CD4-positive, alpha-beta T cell treated with Interleukin-17A for 4 hours (primary cell): ENCODE measurements at regions not wholly inside any gene's neighbourhood (a gene's known extent, or its start where the extent isn't known, plus 50 kb on each side); places are given as distances from the start of the nearest gene placed in this dataset.

Source experiments
- DNase-seq: peaks from one replicate; pipeline ENCODE4 v3.0.0-alpha.2; 2020; ENCODE audit warnings: mixed read lengths

DNA sequence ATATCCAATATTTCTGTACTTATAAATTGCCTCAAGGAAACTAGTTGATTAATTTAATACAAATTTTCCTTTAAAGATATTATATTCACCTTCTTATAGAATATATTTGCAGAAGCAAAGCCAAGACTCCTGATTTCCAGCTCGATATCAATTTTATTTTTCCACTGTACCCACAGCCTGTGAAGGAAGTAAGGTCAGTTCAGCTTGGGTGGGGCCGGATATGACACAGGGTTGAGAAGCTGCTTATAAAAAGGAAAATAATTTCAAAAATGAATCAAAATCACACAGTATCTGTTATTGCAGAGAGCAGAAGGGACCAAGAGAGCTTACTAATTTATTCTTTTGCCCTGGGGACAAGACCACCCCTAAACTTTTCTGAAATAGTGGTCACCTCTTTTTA, 491.4 kb downstream of the TUSC7 start:
- DNase-seq: no peak

GRCh38 chr3:117201901-117202774, 492.6 kb downstream of the TUSC7 start:
- DNase-seq: no peak

DNA sequence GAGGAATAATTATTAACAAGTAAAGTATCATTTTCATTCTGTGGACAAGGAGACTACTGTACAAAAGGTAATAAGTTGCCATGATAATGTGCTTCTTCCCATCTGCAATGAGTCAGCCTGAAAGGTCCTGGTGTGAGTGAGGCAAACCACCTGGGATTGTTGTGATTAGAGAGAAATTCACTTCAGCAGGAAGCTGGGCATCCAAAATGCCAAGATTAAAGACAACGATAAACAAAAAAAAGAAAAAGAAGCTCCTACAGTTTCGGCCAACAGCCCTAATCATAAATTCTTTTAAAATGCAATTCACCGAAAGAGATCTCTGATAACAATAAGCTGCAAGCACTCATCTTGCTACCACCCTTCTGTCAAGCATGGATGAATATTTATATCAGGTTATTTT, 507.8 kb downstream of the TUSC7 start:
- no peak for DNase-seq

DNA sequence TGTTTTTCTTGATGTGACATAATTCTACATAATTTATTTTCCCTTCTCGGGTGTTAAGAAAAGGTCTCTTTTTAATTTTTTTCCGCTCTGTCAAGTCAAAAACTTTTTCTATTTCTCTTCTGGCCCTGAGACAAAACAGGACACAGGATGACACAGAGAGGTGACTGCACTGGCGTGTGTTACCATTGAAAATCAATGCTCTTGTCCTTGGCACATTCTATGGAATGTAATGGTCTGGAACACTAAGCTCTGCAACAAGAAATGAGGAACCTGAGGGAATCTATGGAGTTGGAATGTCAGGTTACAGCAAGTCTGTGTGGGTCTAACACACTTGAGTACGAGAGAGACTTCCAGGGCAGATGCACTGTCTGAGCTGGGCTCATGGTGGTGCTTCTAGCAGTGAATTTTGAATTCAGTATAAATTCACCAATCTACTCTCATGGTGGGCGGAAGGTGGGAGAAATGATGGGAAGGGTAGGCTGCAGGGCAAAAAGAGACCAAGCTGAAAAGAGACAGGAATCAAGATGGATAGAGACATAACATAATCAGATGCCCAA, 508.3 kb downstream of the TUSC7 start:
- no peak for DNase-seq

DNA sequence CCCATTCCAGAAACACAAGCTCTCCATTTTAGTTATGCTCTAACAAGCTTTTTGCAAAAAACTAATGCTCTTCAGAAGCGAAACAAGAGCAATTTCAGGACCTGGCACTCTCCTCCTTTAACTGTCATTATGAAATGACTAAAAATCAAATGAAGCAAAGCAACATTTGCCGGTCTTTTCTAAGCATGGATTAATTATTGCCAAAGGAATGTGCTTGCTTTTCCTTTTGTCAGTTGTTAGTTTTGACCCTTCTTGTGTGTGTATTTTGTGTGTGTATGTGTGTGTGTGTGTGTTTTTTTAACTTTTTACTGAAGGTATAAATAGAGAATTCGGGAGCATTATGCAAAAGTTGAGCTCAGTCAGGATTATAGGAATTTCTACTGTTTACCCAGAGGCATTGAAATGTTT, 509.1 kb downstream of the TUSC7 start:
- no peak for DNase-seq

DNA sequence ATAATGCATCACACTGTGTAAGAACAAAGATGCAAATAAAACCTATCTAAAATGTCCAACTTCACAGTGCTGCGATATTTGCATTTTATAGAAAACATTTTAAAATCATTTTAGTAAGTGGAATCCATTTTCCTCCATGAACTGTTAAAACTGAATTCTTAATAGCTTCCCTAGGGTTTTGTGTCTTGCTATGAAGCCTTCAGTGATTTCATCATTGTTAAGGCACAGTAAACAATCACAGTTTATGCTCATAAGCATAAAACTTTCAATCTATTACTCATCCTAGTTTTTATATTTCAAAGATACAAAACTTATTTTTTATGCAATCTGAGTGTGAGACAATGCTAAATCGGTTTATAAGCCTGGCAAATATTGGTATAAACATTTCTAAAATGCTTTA, 509.7 kb downstream of the TUSC7 start:
- DNase-seq: no peak

GRCh38 chr3:117226932-117227331, 517.4 kb downstream of the TUSC7 start:
- DNase-seq: no peak

GRCh38 chr3:117228466-117228865, 518.9 kb downstream of the TUSC7 start:
- DNase-seq: no peak

DNA sequence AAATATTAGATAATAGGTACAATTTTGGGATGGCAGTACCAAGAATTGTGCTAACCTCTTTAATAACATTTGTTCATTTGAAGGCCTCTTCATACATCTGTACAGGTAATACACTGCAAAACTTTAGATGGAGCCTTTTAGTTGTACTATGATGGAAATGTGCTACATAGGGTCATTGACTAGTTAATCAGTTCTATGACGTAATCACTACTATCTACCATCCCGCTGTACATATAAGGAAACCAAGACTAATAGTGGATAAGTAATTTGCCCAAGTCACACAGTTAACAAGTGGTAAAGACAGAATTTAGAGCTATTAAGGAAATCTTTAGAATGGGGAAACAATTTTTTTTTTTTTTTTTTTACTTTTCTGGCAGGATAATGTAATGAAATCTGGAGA, 521.3 kb downstream of the TUSC7 start:
- DNase-seq: no peak

DNA sequence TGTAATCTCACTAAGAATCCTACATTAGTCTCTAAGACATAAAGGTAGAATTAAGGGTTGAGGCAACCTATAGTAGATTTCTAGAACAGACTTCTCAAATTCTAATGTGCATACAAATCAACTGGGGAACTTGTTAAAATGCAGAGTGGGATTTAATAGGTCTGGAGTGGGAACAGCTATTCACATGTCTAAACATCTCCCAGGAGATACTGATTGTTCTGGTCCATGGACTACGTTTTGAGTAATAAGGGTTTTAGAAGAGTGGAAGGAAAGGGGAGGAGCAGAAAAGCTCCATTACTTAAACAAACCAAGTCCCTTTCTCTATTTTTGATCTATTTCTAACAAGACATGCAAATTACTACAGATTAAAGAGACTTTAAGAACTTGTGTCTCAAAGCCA, 524.8 kb downstream of the TUSC7 start:
- no peak for DNase-seq

DNA sequence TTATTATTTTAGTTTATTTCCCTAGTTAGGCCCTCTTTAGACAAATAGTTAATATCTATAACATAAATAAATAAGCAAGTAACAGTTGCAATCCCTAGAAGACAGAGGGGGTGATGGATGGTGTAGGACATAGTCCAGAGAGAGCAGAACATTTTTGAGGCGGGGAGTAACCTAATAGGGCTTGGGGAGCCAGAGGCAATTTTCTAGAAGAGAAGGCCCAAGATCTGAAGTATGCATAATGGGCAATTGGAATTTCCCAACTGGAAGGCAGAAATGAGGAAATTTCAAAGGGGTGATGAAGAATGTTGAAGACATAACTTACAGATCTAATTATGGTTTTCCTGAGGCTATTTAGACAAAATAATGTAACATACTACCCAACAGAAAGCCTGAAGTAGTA, 525.7 kb downstream of the TUSC7 start:
- DNase-seq: no peak

GRCh38 chr3:117238806-117239205, 529.2 kb downstream of the TUSC7 start:
- DNase-seq: no peak

DNA sequence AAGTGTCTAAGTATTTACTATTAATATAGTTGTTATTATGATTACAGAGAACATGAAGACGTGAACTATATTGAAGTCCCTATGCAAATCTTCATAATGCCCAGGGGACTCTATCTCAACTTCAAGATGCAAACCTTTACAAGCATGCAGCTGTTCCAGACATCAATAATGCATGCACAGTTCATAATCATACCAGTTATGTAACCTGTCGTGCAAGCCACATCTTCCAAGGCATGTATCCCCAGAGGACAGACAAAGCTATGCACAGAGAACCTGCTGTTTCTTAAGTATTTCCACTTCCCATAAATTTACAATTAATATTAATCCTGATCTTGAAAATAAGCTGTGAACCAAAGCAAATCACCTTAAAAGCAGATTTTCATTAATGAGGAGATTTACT, 534.1 kb downstream of the TUSC7 start:
- DNase-seq: no peak

DNA sequence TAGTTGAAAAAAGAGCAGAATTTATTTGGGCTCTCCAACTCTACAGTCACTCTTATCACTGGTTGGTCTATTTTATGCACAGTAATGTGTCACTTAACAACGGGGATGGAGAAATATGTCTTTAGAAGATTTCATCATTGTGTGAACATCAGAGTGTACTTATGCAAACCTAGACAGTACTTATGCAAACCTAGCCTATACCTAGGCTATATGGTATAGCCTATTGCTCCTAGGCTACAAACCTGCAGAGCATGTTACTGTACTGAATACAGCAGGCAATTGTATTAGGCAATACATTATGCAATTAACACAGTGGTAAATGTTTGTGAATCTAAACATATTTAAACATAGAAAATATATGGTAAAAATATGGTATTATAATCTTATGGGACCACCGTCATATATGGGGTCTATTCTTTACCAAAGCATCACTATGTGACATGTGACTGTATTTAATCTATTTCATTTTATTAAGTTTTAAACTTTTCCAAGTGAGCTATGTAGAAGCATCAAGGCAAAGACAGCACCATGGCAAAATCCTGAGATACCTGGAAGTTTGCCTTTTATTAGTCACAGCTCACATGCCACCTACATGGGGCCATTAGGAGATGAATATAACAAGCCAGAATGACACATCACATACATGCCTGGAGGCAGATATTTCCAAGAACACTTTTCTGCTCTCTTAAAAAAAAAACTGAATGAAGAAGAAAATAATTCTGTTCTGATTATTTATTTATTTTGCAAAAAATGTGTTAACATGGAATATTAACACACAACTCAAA, 537.4 kb downstream of the TUSC7 start:
- DNase-seq: no peak

- no peak for DNase-seq
Measured at GRCh38 chr3:117248153-117248552, 538.6 kb downstream of the TUSC7 start.

GRCh38 chr3:117252208-117252607, 542.6 kb downstream of the TUSC7 start:
- DNase-seq: no peak

DNA sequence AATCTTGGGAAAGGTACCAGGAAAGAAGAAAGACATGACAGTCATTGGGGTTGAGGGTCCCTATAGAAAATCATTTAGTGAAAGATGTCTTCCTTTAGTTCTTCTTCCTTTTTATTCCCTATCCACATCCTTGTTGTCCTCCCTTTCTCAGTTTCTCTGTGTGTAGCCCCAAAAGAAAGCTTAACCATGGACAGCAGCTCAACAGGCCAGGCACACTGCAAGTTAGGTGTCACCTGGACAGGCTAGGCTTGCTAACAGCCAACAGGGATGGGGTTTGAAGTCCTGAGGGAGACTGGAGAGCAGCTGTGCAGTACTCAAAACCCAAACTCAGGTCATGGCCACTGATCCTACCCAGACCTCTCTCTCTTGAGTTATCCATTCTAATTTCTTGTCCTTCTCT, 543.1 kb downstream of the TUSC7 start:
- no peak for DNase-seq

DNA sequence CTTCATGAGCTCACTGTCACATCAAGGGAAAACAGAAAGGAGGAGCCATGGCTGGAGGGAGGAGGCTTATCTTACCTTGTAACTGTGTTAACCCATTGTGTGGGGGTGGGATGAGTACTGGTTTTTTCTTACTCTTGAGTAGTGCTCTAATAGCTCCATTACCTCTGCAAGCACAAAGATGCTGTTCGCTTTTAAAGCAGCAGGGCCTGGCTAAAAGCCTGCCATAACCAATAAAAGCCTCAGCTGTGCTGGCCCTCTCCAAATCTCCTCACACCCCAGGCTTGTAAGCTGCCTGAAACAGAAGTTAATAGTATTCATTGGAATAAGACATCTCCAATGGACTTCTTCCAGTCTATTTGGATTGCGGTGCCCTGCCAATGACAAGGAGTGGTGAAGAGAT, 544.1 kb downstream of the TUSC7 start:
- DNase-seq: no peak

DNA sequence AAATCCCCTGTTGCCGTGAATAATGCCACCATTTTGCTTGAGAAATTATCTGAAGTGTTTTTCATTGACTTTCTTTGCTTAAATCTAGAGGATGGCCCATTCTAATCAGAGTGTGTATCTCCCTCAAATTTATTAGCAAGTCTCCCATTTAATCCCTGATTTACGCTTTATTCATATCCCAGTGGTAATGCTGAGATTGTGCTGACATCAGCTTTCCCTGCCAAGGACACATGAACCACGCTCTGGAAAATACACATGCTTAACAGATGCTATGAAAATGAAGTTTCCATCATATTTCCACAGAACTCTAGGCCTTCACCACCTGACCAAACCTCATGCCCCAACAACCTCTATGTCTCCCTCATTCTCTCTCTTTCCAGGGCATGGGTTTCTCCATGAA, 545.4 kb downstream of the TUSC7 start:
- DNase-seq: no peak

DNA sequence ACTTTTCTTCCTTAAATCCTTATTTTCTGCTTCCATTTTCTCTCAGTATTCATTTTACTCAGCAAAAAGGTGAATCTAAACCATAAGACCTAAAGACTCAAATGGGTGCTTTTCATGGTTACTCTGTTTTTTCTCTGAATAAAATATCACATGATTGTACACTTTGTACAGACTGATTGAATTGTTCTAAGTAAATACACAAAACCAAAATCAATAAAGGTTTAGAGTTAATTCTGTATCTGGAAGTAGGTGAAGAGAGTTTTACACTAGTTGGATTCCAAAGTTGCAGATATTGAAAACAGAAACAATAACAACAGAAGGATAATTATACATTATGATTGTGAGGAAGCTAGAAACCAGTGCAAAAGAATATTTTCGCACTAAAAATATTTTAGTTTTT, 546.2 kb downstream of the TUSC7 start:
- DNase-seq: no peak

GRCh38 chr3:117261983-117262421, 552.4 kb downstream of the TUSC7 start:
- DNase-seq: no peak

GRCh38 chr3:117263270-117263669, 553.7 kb downstream of the TUSC7 start:
- no peak for DNase-seq

- DNase-seq: no peak
Measured at GRCh38 chr3:117263745-117264144, 554.2 kb downstream of the TUSC7 start.
